COLO668 (cell line): ENCODE measurements at regions not wholly inside any gene's neighbourhood (a gene's known extent, or its start where the extent isn't known, plus 50 kb on each side); places are given as distances from the start of the nearest gene placed in this dataset.
"Not testable (repeated sequence)": the region's sequence is repeated elsewhere in the genome, so short reads cannot be mapped to it uniquely, and the experiment has no call there.

Source experiments
- DNase-seq: peaks from one replicate; lab custom pipeline; 2025; ENCODE audit not compliant: unreplicated experiment; lab: John Stamatoyannopoulos, UW

GRCh38 chr1:30533796-30534550 lies 189.4 kb downstream of the MATN1 start:
- no peak for DNase-seq

GRCh38 chr1:30533141-30533540 lies 190.2 kb downstream of the MATN1 start:
- DNase-seq: no peak

- DNase-seq: no peak
Observed at GRCh38 chr1:30532621-30533020, 190.8 kb downstream of the MATN1 start.

- no peak for DNase-seq
Observed at GRCh38 chr1:30527511-30528140, 195.8 kb downstream of the MATN1 start.

- DNase-seq: no peak
Observed at GRCh38 chr1:30526652-30527345, 196.6 kb downstream of the MATN1 start.

GRCh38 chr1:30525971-30526651 lies 197.3 kb downstream of the MATN1 start:
- DNase-seq: no peak

- no peak for DNase-seq
Observed at GRCh38 chr1:30525631-30525970, 197.8 kb downstream of the MATN1 start.

GRCh38 chr1:30524840-30525617 lies 198.4 kb downstream of the MATN1 start:
- no peak for DNase-seq

- not testable (repeated sequence) for DNase-seq
Observed at GRCh38 chr1:30524025-30524555, 199.3 kb downstream of the MATN1 start.

- no peak for DNase-seq
Observed at GRCh38 chr1:30523055-30524020, 200.0 kb downstream of the MATN1 start.

- DNase-seq: no peak
Observed at GRCh38 chr1:30522031-30523004, 201.1 kb downstream of the MATN1 start.

GRCh38 chr1:30521261-30521865 lies 202.0 kb downstream of the MATN1 start:
- no peak for DNase-seq

GRCh38 chr1:30520476-30520875 lies 202.9 kb downstream of the MATN1 start:
- no peak for DNase-seq

GRCh38 chr1:30519201-30519763 lies 204.1 kb downstream of the MATN1 start:
- DNase-seq: no peak

GRCh38 chr1:30518696-30519095 lies 204.7 kb downstream of the MATN1 start:
- no peak for DNase-seq

- no peak for DNase-seq
Observed at GRCh38 chr1:30518186-30518585, 205.2 kb downstream of the MATN1 start.

GRCh38 chr1:30517666-30518065 lies 205.7 kb downstream of the MATN1 start:
- DNase-seq: not testable (repeated sequence)

GRCh38 chr1:30517241-30517640 lies 206.1 kb downstream of the MATN1 start:
- DNase-seq: not testable (repeated sequence)
